SK-N-SH (cell line): ENCODE measurements at regions not wholly inside any gene's neighbourhood (a gene's known extent, or its start where the extent isn't known, plus 50 kb on each side); places are given as distances from the start of the nearest gene placed in this dataset.

Experiments
- CTCF ChIA-PET: fragments of 300-600, 350-600 bp; formaldehyde crosslinking; extraction: SDS; loops from one replicate; lab custom pipeline; 2021; lab: Yijun Ruan, JAX
- POLR2A ChIA-PET: fragments of 350-600 bp; sonication (Branson Sonifier 250); formaldehyde crosslinking; extraction: SDS; loops from one replicate; lab custom pipeline; 2020; ENCODE audit warnings: antibody characterized with exemption, inconsistent platforms; lab: Yijun Ruan, JAX
- DNase-seq: peaks from one replicate; pipeline ENCODE4 v3.0.0; 2012
- H2AFZ ChIP-seq: fragments of 200-600 bp; sonication (generic); 2 replicates; pipeline ENCODE4 v1.8.1; 2016; ENCODE audit warnings: antibody characterized with exemption, mild to moderate bottlenecking, low read depth
- H3F3A ChIP-seq: fragments of 200-600 bp; sonication (generic); replicated peaks from 2 replicates; pipeline ENCODE3; 2016; ENCODE audit warnings: antibody characterized with exemption, mild to moderate bottlenecking; ENCODE audit not compliant: insufficient read depth
- H3K27ac ChIP-seq, 2 experiments: fragments of 200-500 bp in 1 of 2; fragments of 200-600 bp in 1 of 2; sonication (Bioruptor generic) in 1 of 2; sonication (generic), shearing (Covaris generic) in 1 of 2; 2 replicates each; pipeline versions ENCODE4 v1.5.1 to v1.6.1; 2014 to 2016; ENCODE audit warnings: low read depth in 2 of 2, inconsistent platforms in 1 of 2, low read length in 1 of 2, mild to moderate bottlenecking in 1 of 2, mixed read lengths in 1 of 2
- H3K27me3 ChIP-seq: fragments of 200-600 bp; sonication (generic), shearing (Covaris generic); 2 replicates; pipeline ENCODE4 v1.6.1; 2016; ENCODE audit warnings: mixed run types; ENCODE audit not compliant: insufficient read depth
- H3K36me3 ChIP-seq, 2 experiments: fragments of 200-500 bp in 1 of 2; fragments of 200-600 bp in 1 of 2; sonication (Bioruptor generic) in 1 of 2; sonication (generic) in 1 of 2; replicated peaks in 1 of 2; 2 replicates each; pipeline versions ENCODE3 to v1.5.1; 2014 to 2016; ENCODE audit warnings: low read length in 1 of 2, mild to moderate bottlenecking in 1 of 2; ENCODE audit not compliant: insufficient read depth in 2 of 2, control insufficient read depth in 1 of 2
- H3K4me1 ChIP-seq, 2 experiments: fragments of 200-500 bp in 1 of 2; fragments of 200-600 bp in 1 of 2; sonication (Bioruptor generic) in 1 of 2; sonication (generic), shearing (Covaris generic) in 1 of 2; 2 replicates each; pipeline versions ENCODE4 v1.5.1 to v1.6.1; 2014 to 2016; ENCODE audit warnings: low read depth in 1 of 2, low read length in 1 of 2, mixed run types in 1 of 2; ENCODE audit not compliant: insufficient read depth in 2 of 2, control insufficient read depth in 1 of 2
- H3K4me2 ChIP-seq: fragments of 200-600 bp; sonication (generic), shearing (Covaris generic); 2 replicates; pipeline ENCODE4 v1.6.1; 2017; ENCODE audit warnings: mixed run types
- H3K4me3 ChIP-seq, 2 experiments: fragments of 200-500 bp in 1 of 2; fragments of 200-600 bp in 1 of 2; sonication (Bioruptor generic) in 1 of 2; sonication (generic), shearing (Covaris generic) in 1 of 2; 2 replicates each; pipeline versions ENCODE4 v1.5.1 to v1.8.1; 2014 to 2016; ENCODE audit warnings: low read depth in 2 of 2, inconsistent platforms in 1 of 2, low read length in 1 of 2, mild to moderate bottlenecking in 1 of 2, mixed read lengths in 1 of 2, moderate library complexity in 1 of 2
- H3K79me2 ChIP-seq: fragments of 200-600 bp; sonication (generic); 2 replicates; pipeline ENCODE4 v1.8.1; 2017; ENCODE audit warnings: mild to moderate bottlenecking; ENCODE audit not compliant: insufficient read depth
- H3K9ac ChIP-seq: fragments of 200-600 bp; sonication (generic); 2 replicates; pipeline ENCODE4 v1.6.1; 2017; ENCODE audit warnings: mixed run types
- H3K9me2 ChIP-seq: fragments of 200-600 bp; sonication (generic); 2 replicates; pipeline ENCODE4 v1.6.1; 2017; ENCODE audit warnings: mixed run types
- H3K9me3 ChIP-seq: fragments of 200-600 bp; sonication (generic); 2 replicates; pipeline ENCODE4 v1.6.1; 2017; ENCODE audit warnings: mixed run types, mild to moderate bottlenecking, moderate library complexity
- H4K20me1 ChIP-seq: fragments of 200-600 bp; sonication (generic); 2 replicates; pipeline ENCODE4 v1.6.1; 2017; ENCODE audit warnings: mild to moderate bottlenecking, mixed run types; ENCODE audit not compliant: insufficient read depth
- CTCF ChIP-seq: fragments of 200-600 bp; sonication (generic); IDR thresholded peaks from 2 replicates; pipeline ENCODE4 v1.6.1; 2017; ENCODE audit warnings: antibody characterized with exemption, mild to moderate bottlenecking, moderate library complexity
- ELF1 ChIP-seq: IDR thresholded peaks from 2 replicates; pipeline ENCODE4 v1.4.0; 2012
- EP300 ChIP-seq, 2 experiments: IDR thresholded peaks; 2 replicates each; pipeline versions ENCODE4 v1.4.0 to v1.6.1; 2012; ENCODE audit warnings: borderline replicate concordance in 1 of 2, low read depth in 1 of 2, low read length in 1 of 2
- EZH2phosphoT487 ChIP-seq: fragments of 200-600 bp; sonication (generic); IDR thresholded peaks from 2 replicates; pipeline ENCODE4 v1.6.1; 2017; ENCODE audit warnings: low read depth, mixed run types, mild to moderate bottlenecking, antibody characterized with exemption, moderate library complexity, borderline replicate concordance
- FOSL2 ChIP-seq: IDR thresholded peaks from 2 replicates; pipeline ENCODE4 v1.4.0; 2012; ENCODE audit warnings: low read depth, mild to moderate bottlenecking, moderate library complexity, borderline replicate concordance
- FOXJ3 ChIP-seq: sonication (generic); formaldehyde crosslinking; IDR thresholded peaks from 2 replicates; pipeline ENCODE4 v1.5.1; 2020; ENCODE audit warnings: mild to moderate bottlenecking, missing genetic modification reagents
- JUND ChIP-seq: IDR thresholded peaks from 2 replicates; pipeline ENCODE4 v1.4.0; 2012
- MEF2A ChIP-seq: IDR thresholded peaks from 2 replicates; pipeline ENCODE4 v1.4.0; 2012; ENCODE audit warnings: low read depth, borderline replicate concordance
- NRF1 ChIP-seq: IDR thresholded peaks from 2 replicates; pipeline ENCODE4 v1.6.1; 2012; ENCODE audit warnings: low read depth, mild to moderate bottlenecking, low read length
- PBX3 ChIP-seq: IDR thresholded peaks from 2 replicates; pipeline ENCODE4; 2012
- RAD21 ChIP-seq: IDR thresholded peaks from 2 replicates; pipeline ENCODE4 v1.6.1; 2012; ENCODE audit warnings: mild to moderate bottlenecking, low read length
- RCOR1 ChIP-seq: fragments of 150-350 bp; IDR thresholded peaks from 2 replicates; pipeline ENCODE4 v1.6.1; 2017; ENCODE audit warnings: antibody characterized with exemption, low read length
- REST ChIP-seq: IDR thresholded peaks from 2 replicates; pipeline ENCODE4 v1.6.1; 2012; ENCODE audit warnings: mild to moderate bottlenecking, low read depth, low read length, moderate library complexity
- RXRA ChIP-seq: IDR thresholded peaks from 2 replicates; pipeline ENCODE4 v1.4.0; 2012; ENCODE audit warnings: low read depth, mild to moderate bottlenecking, borderline replicate concordance
- SMC3 ChIP-seq: IDR thresholded peaks from 2 replicates; pipeline ENCODE4 v1.6.1; 2012; ENCODE audit warnings: low read depth, low read length, improper control_type of control experiment
- TEAD4 ChIP-seq: IDR thresholded peaks from 2 replicates; pipeline ENCODE4 v1.4.0; 2012; ENCODE audit warnings: mild to moderate bottlenecking, borderline replicate concordance; ENCODE audit not compliant: insufficient read depth
- USF1 ChIP-seq: IDR thresholded peaks from 2 replicates; pipeline ENCODE4 v1.4.0; 2012; ENCODE audit warnings: low read depth, borderline replicate concordance
- ZBTB33 ChIP-seq: IDR thresholded peaks from 2 replicates; pipeline ENCODE4 v1.4.0; 2012; ENCODE audit warnings: low read depth, borderline replicate concordance
- WGBS: methylation state at CpG from one replicate; pipeline ENCODE4 v1.1.6; 2017; ENCODE audit warnings: low lambda C conversion rate; 5-methylcytosine and 5-hydroxymethylcytosine counted together

- ChIA-PET POLR2A (no interaction called here), CTCF (interaction anchor here (0.6 kb wide), 1 partner anchor 30 kb away, joined by 3 read pairs; no protein-coding TSS in a partner anchor)
- H3K4me3 ChIP-seq = no peak overlapping the region
- no peak overlapping the region for H3K27ac ChIP-seq
- H4K20me1 ChIP-seq = no peaks in the 10 kb centered on the region
- H3K9me3 ChIP-seq = no peaks in the 10 kb centered on the region
- H3K9me2 ChIP-seq = no peaks in the 10 kb centered on the region; the same call in 1 of the 2 replicates
- no peak for DNase-seq
- TF ChIP-seq ZBTB33 (no peak), USF1 (no peak), RCOR1 (no peak), SMC3 (no peak), FOXJ3 (CRISPR knock-in tag) (no peak), RAD21 (no peak), MEF2A (no peak), NRF1 (no peak), JUND (no peak), EZH2phosphoT487 (no peak)
- no peak overlapping the region for H3K4me2 ChIP-seq
- H3K36me3 ChIP-seq = no peaks in the 10 kb centered on the region
- H2AFZ ChIP-seq = no peak overlapping the region
- H3K4me1 ChIP-seq = no peaks in the 10 kb centered on the region
- no peaks in the 10 kb centered on the region for H3K79me2 ChIP-seq
- H3F3A ChIP-seq = no peaks in the 10 kb centered on the region
- H3K27me3 ChIP-seq = no peaks in the 10 kb centered on the region
- H3K9ac ChIP-seq = no peak overlapping the region
Measured at GRCh38 chr7:110396021-110396420, 694.9 kb upstream of the LRRN3 start.

GRCh38 chr7:110397927-110398660 lies 692.8 kb upstream of the LRRN3 start:
- Histone ChIP-seq H3K27me3 (no peaks in the 10 kb centered on the region), H3K4me1 (no peaks in the 10 kb centered on the region), H3F3A (no peaks in the 10 kb centered on the region), H3K4me3 (no peak overlapping the region), H3K79me2 (no peaks in the 10 kb centered on the region), H3K9me2 (no peaks in the 10 kb centered on the region), H2AFZ (no peak overlapping the region), H3K27ac (no peak overlapping the region), H3K9me3 (no peaks in the 10 kb centered on the region; the same call in 1 of the 2 replicates), H3K4me2 (no peak overlapping the region)
- CTCF ChIA-PET = no interaction called here
- 55% methylated on average over 6 of the region's 6 CpGs for whole genome bisulfite sequencing
- TF ChIP-seq ELF1 = no peak
- TF ChIP-seq NRF1 = no peak
- TF ChIP-seq PBX3 = no peak
- TF ChIP-seq RXRA = no peak
- no peak for TF ChIP-seq REST
- no peak for TF ChIP-seq FOSL2
- no peak for TF ChIP-seq EP300 (IDR thresholded peaks at IDR 0.05; ENCODE audit: borderline replicate concordance in 1 of 2, low read depth in 1 of 2, low read length in 1 of 2)
- TF ChIP-seq CTCF = no peak
- TF ChIP-seq TEAD4 = no peak
- TF ChIP-seq MEF2A = no peak
- TF ChIP-seq, all 33 proteins: peak for 0
- H4K20me1 ChIP-seq = no peaks in the 10 kb centered on the region
- no peaks in the 10 kb centered on the region for H3K36me3 ChIP-seq
- POLR2A ChIA-PET = no interaction called here
- DNase-seq = no peak
- H3K9ac ChIP-seq = no peak overlapping the region
